ENCODE measurements at regions not wholly inside any gene's neighbourhood (a gene's known extent, or its start where the extent isn't known, plus 50 kb on each side); places are given as distances from the start of the nearest gene placed in this dataset.

- Histone ChIP-seq H3K9me3 (ENCODE audit: control insufficient read depth, low read depth, low read length) (no peaks in the 10 kb centered on the region), H3K36me3 (ENCODE audit: control insufficient read depth, low read depth, low read length) (no peaks in the 10 kb centered on the region), H3K27ac (ENCODE audit: low read length) (no peak overlapping the region), H3K4me3 (ENCODE audit: low read length) (no peak overlapping the region), H3K9ac (ENCODE audit: low read length) (no peak overlapping the region), H3K4me1 (ENCODE audit: control insufficient read depth, low read depth, low read length) (no peaks in the 10 kb centered on the region), H3K27me3 (ENCODE audit: control insufficient read depth, insufficient read depth, low read length) (no peaks in the 10 kb centered on the region)
Observed at GRCh38 chr6:169953686-169954085, 202.3 kb downstream of the ERMARD start.

GRCh38 chr6:169950558-169950957 lies 199.1 kb downstream of the ERMARD start:
- no peaks in the 10 kb centered on the region for H3K36me3 ChIP-seq (ENCODE audit: control insufficient read depth, low read depth, low read length)
- no peaks in the 10 kb centered on the region for H3K4me1 ChIP-seq (ENCODE audit: control insufficient read depth, low read depth, low read length)
- no peak overlapping the region for H3K4me3 ChIP-seq (ENCODE audit: low read length)
- H3K27me3 ChIP-seq (ENCODE audit: control insufficient read depth, insufficient read depth, low read length), result no peaks in the 10 kb centered on the region
- H3K9me3 ChIP-seq (ENCODE audit: control insufficient read depth, low read depth, low read length), result no peaks in the 10 kb centered on the region
- no peak overlapping the region for H3K9ac ChIP-seq (ENCODE audit: low read length)
- H3K27ac ChIP-seq (ENCODE audit: low read length), result no peak overlapping the region

- H3K27ac ChIP-seq (ENCODE audit: low read length), result no peak overlapping the region
- no peak overlapping the region for H3K9ac ChIP-seq (ENCODE audit: low read length)
Observed at GRCh38 chr6:169949511-169950097, 198.2 kb downstream of the ERMARD start.

GRCh38 chr6:169946971-169947370 lies 195.5 kb downstream of the ERMARD start:
- Histone ChIP-seq H3K9me3 (ENCODE audit: control insufficient read depth, low read depth, low read length) (no peaks in the 10 kb centered on the region), H3K27ac (ENCODE audit: low read length) (no peak overlapping the region), H3K4me1 (ENCODE audit: control insufficient read depth, low read depth, low read length) (no peaks in the 10 kb centered on the region), H3K36me3 (ENCODE audit: control insufficient read depth, low read depth, low read length) (no peaks in the 10 kb centered on the region), H3K9ac (ENCODE audit: low read length) (no peak overlapping the region), H3K27me3 (ENCODE audit: control insufficient read depth, insufficient read depth, low read length) (no peaks in the 10 kb centered on the region), H3K4me3 (ENCODE audit: low read length) (no peak overlapping the region)

More at GRCh38 chr6:169949511-169950097, 198.2 kb downstream of the ERMARD start:
- no peaks in the 10 kb centered on the region for H3K27me3 ChIP-seq (ENCODE audit: control insufficient read depth, insufficient read depth, low read length)
- H3K36me3 ChIP-seq (ENCODE audit: control insufficient read depth, low read depth, low read length), result no peaks in the 10 kb centered on the region
- no peak overlapping the region for H3K4me3 ChIP-seq (ENCODE audit: low read length)
- no peaks in the 10 kb centered on the region for H3K9me3 ChIP-seq (ENCODE audit: control insufficient read depth, low read depth, low read length)
- H3K4me1 ChIP-seq (ENCODE audit: control insufficient read depth, low read depth, low read length), result no peaks in the 10 kb centered on the region

GRCh38 chr6:169945117-169945516 lies 193.7 kb downstream of the ERMARD start:
- no peak overlapping the region for H3K27ac ChIP-seq (ENCODE audit: low read length)
- no peak overlapping the region for H3K4me3 ChIP-seq (ENCODE audit: low read length)
- H3K4me1 ChIP-seq (ENCODE audit: control insufficient read depth, low read depth, low read length), result no peaks in the 10 kb centered on the region
- no peaks in the 10 kb centered on the region for H3K36me3 ChIP-seq (ENCODE audit: control insufficient read depth, low read depth, low read length)
- H3K27me3 ChIP-seq (ENCODE audit: control insufficient read depth, insufficient read depth, low read length), result no peaks in the 10 kb centered on the region
- H3K9ac ChIP-seq (ENCODE audit: low read length), result no peak overlapping the region
- no peaks in the 10 kb centered on the region for H3K9me3 ChIP-seq (ENCODE audit: control insufficient read depth, low read depth, low read length)

GRCh38 chr6:169944415-169944814 lies 193.0 kb downstream of the ERMARD start:
- Histone ChIP-seq H3K36me3 (ENCODE audit: control insufficient read depth, low read depth, low read length) (no peaks in the 10 kb centered on the region), H3K4me3 (ENCODE audit: low read length) (no peak overlapping the region), H3K9me3 (ENCODE audit: control insufficient read depth, low read depth, low read length) (no peaks in the 10 kb centered on the region), H3K9ac (ENCODE audit: low read length) (no peak overlapping the region), H3K4me1 (ENCODE audit: control insufficient read depth, low read depth, low read length) (no peaks in the 10 kb centered on the region), H3K27ac (ENCODE audit: low read length) (no peak overlapping the region), H3K27me3 (ENCODE audit: control insufficient read depth, insufficient read depth, low read length) (no peaks in the 10 kb centered on the region)

GRCh38 chr6:169944061-169944337 lies 192.6 kb downstream of the ERMARD start:
- Histone ChIP-seq H3K27ac (ENCODE audit: low read length) (no peak overlapping the region), H3K4me1 (ENCODE audit: control insufficient read depth, low read depth, low read length) (no peaks in the 10 kb centered on the region), H3K36me3 (ENCODE audit: control insufficient read depth, low read depth, low read length) (no peaks in the 10 kb centered on the region), H3K9me3 (ENCODE audit: control insufficient read depth, low read depth, low read length) (no peaks in the 10 kb centered on the region), H3K4me3 (ENCODE audit: low read length) (no peak overlapping the region), H3K9ac (ENCODE audit: low read length) (no peak overlapping the region), H3K27me3 (ENCODE audit: control insufficient read depth, insufficient read depth, low read length) (no peaks in the 10 kb centered on the region)

GRCh38 chr6:169943241-169944060 lies 192.0 kb downstream of the ERMARD start:
- Histone ChIP-seq H3K4me3 (ENCODE audit: low read length) (no peak overlapping the region), H3K9me3 (ENCODE audit: control insufficient read depth, low read depth, low read length) (no peaks in the 10 kb centered on the region), H3K9ac (ENCODE audit: low read length) (no peak overlapping the region), H3K27ac (ENCODE audit: low read length) (no peak overlapping the region), H3K36me3 (ENCODE audit: control insufficient read depth, low read depth, low read length) (no peaks in the 10 kb centered on the region), H3K4me1 (ENCODE audit: control insufficient read depth, low read depth, low read length) (peaks cover under 1% of the 10 kb centered on the region), H3K27me3 (ENCODE audit: control insufficient read depth, insufficient read depth, low read length) (peaks cover 3% of the 10 kb centered on the region)

GRCh38 chr6:169942173-169942572 lies 190.8 kb downstream of the ERMARD start:
- H3K27me3 ChIP-seq (ENCODE audit: control insufficient read depth, insufficient read depth, low read length), result peaks cover 5% of the 10 kb centered on the region
- peaks cover 6% of the 10 kb centered on the region for H3K4me1 ChIP-seq (ENCODE audit: control insufficient read depth, low read depth, low read length)
- H3K9ac ChIP-seq (ENCODE audit: low read length), result no peak overlapping the region
- H3K27ac ChIP-seq (ENCODE audit: low read length), result no peak overlapping the region
- no peak overlapping the region for H3K4me3 ChIP-seq (ENCODE audit: low read length)
- H3K9me3 ChIP-seq (ENCODE audit: control insufficient read depth, low read depth, low read length), result no peaks in the 10 kb centered on the region
- no peaks in the 10 kb centered on the region for H3K36me3 ChIP-seq (ENCODE audit: control insufficient read depth, low read depth, low read length)

GRCh38 chr6:169940481-169941271 lies 189.3 kb downstream of the ERMARD start:
- peaks cover 6% of the 10 kb centered on the region for H3K4me1 ChIP-seq (ENCODE audit: control insufficient read depth, low read depth, low read length)
- no peaks in the 10 kb centered on the region for H3K36me3 ChIP-seq (ENCODE audit: control insufficient read depth, low read depth, low read length)
- no peak overlapping the region for H3K4me3 ChIP-seq (ENCODE audit: low read length)
- no peak overlapping the region for H3K9ac ChIP-seq (ENCODE audit: low read length)
- H3K27me3 ChIP-seq (ENCODE audit: control insufficient read depth, insufficient read depth, low read length), result peaks cover 5% of the 10 kb centered on the region
- no peak overlapping the region for H3K27ac ChIP-seq (ENCODE audit: low read length)
- H3K9me3 ChIP-seq (ENCODE audit: control insufficient read depth, low read depth, low read length), result no peaks in the 10 kb centered on the region

- H3K4me3 ChIP-seq (ENCODE audit: low read length), result no peak overlapping the region
- H3K36me3 ChIP-seq (ENCODE audit: control insufficient read depth, low read depth, low read length), result no peaks in the 10 kb centered on the region
- H3K9me3 ChIP-seq (ENCODE audit: control insufficient read depth, low read depth, low read length), result no peaks in the 10 kb centered on the region
- peaks cover 10% of the 10 kb centered on the region for H3K27me3 ChIP-seq (ENCODE audit: control insufficient read depth, insufficient read depth, low read length)
- no peak overlapping the region for H3K9ac ChIP-seq (ENCODE audit: low read length)
- H3K27ac ChIP-seq (ENCODE audit: low read length), result no peak overlapping the region
- H3K4me1 ChIP-seq (ENCODE audit: control insufficient read depth, low read depth, low read length), result peaks cover 6% of the 10 kb centered on the region
Observed at GRCh38 chr6:169939554-169940164, 188.2 kb downstream of the ERMARD start.
